ENCODE measurements at regions not wholly inside any gene's neighbourhood (a gene's known extent, or its start where the extent isn't known, plus 50 kb on each side); places are given as distances from the start of the nearest gene placed in this dataset.

DNA sequence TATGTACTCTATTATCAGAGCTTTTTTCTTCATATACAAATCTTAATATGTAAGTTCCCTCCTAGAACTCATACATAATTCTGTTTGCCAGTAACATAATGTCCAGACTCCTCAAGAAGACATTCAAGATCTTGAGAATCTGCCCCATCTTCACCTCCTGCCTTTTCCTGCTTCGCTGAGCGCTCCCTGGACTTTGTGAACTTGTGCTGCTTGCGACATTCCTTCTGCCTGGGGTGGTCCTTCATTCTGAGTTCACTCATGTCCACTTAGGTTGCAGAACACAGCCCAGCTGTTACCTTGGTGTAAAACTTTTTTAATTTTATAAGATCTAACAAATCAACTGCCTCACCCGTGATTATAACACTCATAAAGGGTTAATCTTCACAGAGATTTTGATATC lies 478.5 kb upstream of the EPHA3 start:
- TF ChIP-seq, protein P1, sequence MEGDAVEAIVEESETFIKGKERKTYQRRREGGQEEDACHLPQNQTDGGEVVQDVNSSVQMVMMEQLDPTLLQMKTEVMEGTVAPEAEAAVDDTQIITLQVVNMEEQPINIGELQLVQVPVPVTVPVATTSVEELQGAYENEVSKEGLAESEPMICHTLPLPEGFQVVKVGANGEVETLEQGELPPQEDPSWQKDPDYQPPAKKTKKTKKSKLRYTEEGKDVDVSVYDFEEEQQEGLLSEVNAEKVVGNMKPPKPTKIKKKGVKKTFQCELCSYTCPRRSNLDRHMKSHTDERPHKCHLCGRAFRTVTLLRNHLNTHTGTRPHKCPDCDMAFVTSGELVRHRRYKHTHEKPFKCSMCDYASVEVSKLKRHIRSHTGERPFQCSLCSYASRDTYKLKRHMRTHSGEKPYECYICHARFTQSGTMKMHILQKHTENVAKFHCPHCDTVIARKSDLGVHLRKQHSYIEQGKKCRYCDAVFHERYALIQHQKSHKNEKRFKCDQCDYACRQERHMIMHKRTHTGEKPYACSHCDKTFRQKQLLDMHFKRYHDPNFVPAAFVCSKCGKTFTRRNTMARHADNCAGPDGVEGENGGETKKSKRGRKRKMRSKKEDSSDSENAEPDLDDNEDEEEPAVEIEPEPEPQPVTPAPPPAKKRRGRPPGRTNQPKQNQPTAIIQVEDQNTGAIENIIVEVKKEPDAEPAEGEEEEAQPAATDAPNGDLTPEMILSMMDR (IDR thresholded peaks at IDR 0.05; ENCODE audit: low read depth, low read length), result no peak
- no peak for TF ChIP-seq EZH2phosphoT487 (IDR thresholded peaks at IDR 0.05; ENCODE audit: low read depth)

All from OCI-LY3 (cell line).